ENCODE measurements at regions not wholly inside any gene's neighbourhood (a gene's known extent, or its start where the extent isn't known, plus 50 kb on each side); places are given as distances from the start of the nearest gene placed in this dataset.

DNA sequence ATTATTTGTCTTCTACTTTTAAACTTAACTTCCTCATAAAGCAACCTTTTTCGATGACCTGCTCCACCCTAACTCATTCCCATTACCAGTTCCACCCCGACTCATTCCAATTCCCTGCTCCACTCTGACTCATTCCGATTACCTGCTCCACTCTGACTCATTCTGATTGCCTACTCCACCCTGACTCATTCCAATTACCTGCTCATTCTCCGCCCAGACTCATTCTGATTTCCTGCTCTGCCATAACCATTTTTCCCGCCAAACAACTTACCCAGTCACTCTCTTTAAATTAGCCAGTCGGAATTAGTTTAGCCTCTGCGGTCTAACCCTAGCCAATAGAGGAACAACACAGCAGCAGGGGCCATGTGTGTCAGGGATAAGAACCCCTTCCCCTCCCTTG, 249.1 kb downstream of the DPY19L2 start:
- no peak overlapping the region for H2AFZ ChIP-seq (ENCODE audit: low read length)
- H3K9me2 ChIP-seq (ENCODE audit: low read depth, low read length) = no peaks in the 10 kb centered on the region
- H3K4me3 ChIP-seq (ENCODE audit: low read depth, low read length, poor library complexity, severe bottlenecking) = no peak overlapping the region
- H4K20me1 ChIP-seq (ENCODE audit: insufficient read depth, low read length) = no peaks in the 10 kb centered on the region
- no peaks in the 10 kb centered on the region for H3K36me3 ChIP-seq (ENCODE audit: insufficient read depth, low read length)
- no peak overlapping the region for H3K27ac ChIP-seq (ENCODE audit: low read depth, low read length, poor library complexity, severe bottlenecking)
- no peak overlapping the region for H3K9ac ChIP-seq (ENCODE audit: low read length)
- TF ChIP-seq, protein P1, sequence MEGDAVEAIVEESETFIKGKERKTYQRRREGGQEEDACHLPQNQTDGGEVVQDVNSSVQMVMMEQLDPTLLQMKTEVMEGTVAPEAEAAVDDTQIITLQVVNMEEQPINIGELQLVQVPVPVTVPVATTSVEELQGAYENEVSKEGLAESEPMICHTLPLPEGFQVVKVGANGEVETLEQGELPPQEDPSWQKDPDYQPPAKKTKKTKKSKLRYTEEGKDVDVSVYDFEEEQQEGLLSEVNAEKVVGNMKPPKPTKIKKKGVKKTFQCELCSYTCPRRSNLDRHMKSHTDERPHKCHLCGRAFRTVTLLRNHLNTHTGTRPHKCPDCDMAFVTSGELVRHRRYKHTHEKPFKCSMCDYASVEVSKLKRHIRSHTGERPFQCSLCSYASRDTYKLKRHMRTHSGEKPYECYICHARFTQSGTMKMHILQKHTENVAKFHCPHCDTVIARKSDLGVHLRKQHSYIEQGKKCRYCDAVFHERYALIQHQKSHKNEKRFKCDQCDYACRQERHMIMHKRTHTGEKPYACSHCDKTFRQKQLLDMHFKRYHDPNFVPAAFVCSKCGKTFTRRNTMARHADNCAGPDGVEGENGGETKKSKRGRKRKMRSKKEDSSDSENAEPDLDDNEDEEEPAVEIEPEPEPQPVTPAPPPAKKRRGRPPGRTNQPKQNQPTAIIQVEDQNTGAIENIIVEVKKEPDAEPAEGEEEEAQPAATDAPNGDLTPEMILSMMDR (IDR thresholded peaks at IDR 0.05; ENCODE audit: low read length) = no peak
- no peak for TF ChIP-seq EZH2 (IDR thresholded peaks at IDR 0.05; ENCODE audit: borderline replicate concordance, low read length)
- peaks cover 10% of the 10 kb centered on the region for H3K4me1 ChIP-seq (ENCODE audit: insufficient read depth, low read length, severe bottlenecking)
- no peaks in the 10 kb centered on the region for H3K27me3 ChIP-seq (ENCODE audit: insufficient read depth, low read length)
- no peaks in the 10 kb centered on the region for H3K79me2 ChIP-seq (ENCODE audit: insufficient read depth, low read length)
- no peaks in the 10 kb centered on the region; the same call in 1 of the 2 replicates for H3F3A ChIP-seq (ENCODE audit: insufficient read depth, low read length)
- H3K9me3 ChIP-seq (ENCODE audit: low read length) = no peaks in the 10 kb centered on the region
- H3K4me2 ChIP-seq (ENCODE audit: low read length) = no peak overlapping the region

DNA sequence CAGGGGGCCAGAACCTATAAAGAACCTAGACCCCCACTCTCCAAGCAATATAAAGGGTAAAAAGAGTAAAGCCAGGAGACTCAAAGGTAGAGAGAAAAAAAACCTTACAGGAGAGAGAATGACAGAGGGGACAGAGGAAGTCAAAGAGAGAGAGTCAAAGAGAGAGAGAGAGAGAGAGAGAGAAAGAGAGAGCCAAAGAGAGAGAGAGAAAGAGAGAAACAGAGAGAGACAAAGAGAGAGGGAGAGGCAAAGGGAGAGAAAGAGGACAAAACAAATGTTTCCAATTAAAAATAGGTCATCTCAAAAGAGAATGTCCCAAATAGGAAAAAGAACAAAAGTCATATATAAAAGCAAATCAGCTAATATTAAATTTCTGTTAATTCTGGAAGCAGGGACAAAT, 251.5 kb downstream of the DPY19L2 start:
- H4K20me1 ChIP-seq (ENCODE audit: insufficient read depth, low read length) = no peaks in the 10 kb centered on the region

DNA sequence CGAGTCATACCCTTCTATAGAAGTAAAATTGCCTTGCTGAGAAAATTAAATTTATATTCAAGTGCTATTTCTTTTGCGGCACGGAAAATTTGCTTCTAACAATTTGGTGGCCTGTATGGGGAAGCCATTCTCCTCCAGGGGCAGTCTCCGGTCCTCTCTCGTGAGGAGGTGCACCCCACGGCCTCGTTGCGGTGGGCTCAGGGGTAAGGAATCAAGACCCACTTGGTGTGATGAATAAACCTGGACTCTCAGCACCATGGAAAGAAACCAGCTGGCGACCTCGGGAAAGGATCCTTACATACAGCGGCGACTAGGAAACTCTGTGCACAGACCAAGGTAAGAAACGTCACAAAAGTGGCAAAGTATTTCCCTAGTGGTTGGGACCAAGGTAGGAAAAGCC, 252.9 kb downstream of the DPY19L2 start:
- Histone ChIP-seq H3K4me1 (ENCODE audit: insufficient read depth, low read length, severe bottlenecking) (peaks cover 7% of the 10 kb centered on the region), H3K9ac (ENCODE audit: low read length) (no peak overlapping the region), H2AFZ (ENCODE audit: low read length) (no peak overlapping the region), H3K4me2 (ENCODE audit: low read length) (no peak overlapping the region), H3K4me3 (ENCODE audit: low read depth, low read length, poor library complexity, severe bottlenecking) (no peak overlapping the region), H3K9me2 (ENCODE audit: low read depth, low read length) (no peaks in the 10 kb centered on the region), H3K36me3 (ENCODE audit: insufficient read depth, low read length) (no peaks in the 10 kb centered on the region), H3F3A (ENCODE audit: insufficient read depth, low read length) (no peaks in the 10 kb centered on the region), H4K20me1 (ENCODE audit: insufficient read depth, low read length) (no peaks in the 10 kb centered on the region), H3K9me3 (ENCODE audit: low read length) (no peaks in the 10 kb centered on the region), H3K79me2 (ENCODE audit: insufficient read depth, low read length) (no peaks in the 10 kb centered on the region), H3K27me3 (ENCODE audit: insufficient read depth, low read length) (no peaks in the 10 kb centered on the region), H3K27ac (ENCODE audit: low read depth, low read length, poor library complexity, severe bottlenecking) (no peak overlapping the region)
- no peak for TF ChIP-seq EZH2 (IDR thresholded peaks at IDR 0.05; ENCODE audit: borderline replicate concordance, low read length)
- TF ChIP-seq, protein P1 (IDR thresholded peaks at IDR 0.05; ENCODE audit: low read length) = no peak

More for the DNA sequence above, 251.5 kb downstream of the DPY19L2 start:
- no peak for TF ChIP-seq EZH2 (IDR thresholded peaks at IDR 0.05; ENCODE audit: borderline replicate concordance, low read length)
- TF ChIP-seq, protein P1 (IDR thresholded peaks at IDR 0.05; ENCODE audit: low read length) = no peak
- Histone ChIP-seq H3K79me2 (ENCODE audit: insufficient read depth, low read length) (no peaks in the 10 kb centered on the region), H3K9me2 (ENCODE audit: low read depth, low read length) (no peaks in the 10 kb centered on the region), H2AFZ (ENCODE audit: low read length) (no peak overlapping the region), H3K4me3 (ENCODE audit: low read depth, low read length, poor library complexity, severe bottlenecking) (no peak overlapping the region), H3K9ac (ENCODE audit: low read length) (no peak overlapping the region), H3K4me1 (ENCODE audit: insufficient read depth, low read length, severe bottlenecking) (peaks cover 10% of the 10 kb centered on the region), H3K27ac (ENCODE audit: low read depth, low read length, poor library complexity, severe bottlenecking) (no peak overlapping the region), H3K4me2 (ENCODE audit: low read length) (no peak overlapping the region), H3K9me3 (ENCODE audit: low read length) (no peaks in the 10 kb centered on the region), H3K27me3 (ENCODE audit: insufficient read depth, low read length) (no peaks in the 10 kb centered on the region), H3F3A (ENCODE audit: insufficient read depth, low read length) (no peaks in the 10 kb centered on the region), H3K36me3 (ENCODE audit: insufficient read depth, low read length) (no peaks in the 10 kb centered on the region)
